Endothelial cell of umbilical vein (primary cell): ENCODE measurements at regions not wholly inside any gene's neighbourhood (a gene's known extent, or its start where the extent isn't known, plus 50 kb on each side); places are given as distances from the start of the nearest gene placed in this dataset.
"Not testable (repeated sequence)": the region's sequence is repeated elsewhere in the genome, so short reads cannot be mapped to it uniquely, and the experiment has no call there.

ENCODE experiments used
- BruUV-seq: library from RNA; stranded (reverse); fragments of 400-500 nt; replicated peaks from 2 replicates; lab custom pipeline; 2021; lab: Mats Ljungman, UMichigan
- CTCF ChIA-PET: fragments of 300-600, 350-600 bp; sonication (Branson Sonifier 250); formaldehyde crosslinking; loops from one replicate; lab custom pipeline; 2021; ENCODE audit warnings: antibody characterized with exemption, inconsistent platforms; lab: Charles Lee
- POLR2A ChIA-PET: fragments of 300-600, 350-600 bp; sonication (Branson Sonifier 250); formaldehyde crosslinking; loops from one replicate; lab custom pipeline; 2021; ENCODE audit warnings: antibody characterized with exemption, inconsistent platforms; lab: Charles Lee
- DNase-seq: peaks from one replicate; pipeline ENCODE4 v3.0.0-alpha.2; 2011; ENCODE audit warnings: low read depth, low spot score
- FAIRE-seq: peaks from 2 replicates; lab custom pipeline; 2011; peaks lifted over from hg19 to GRCh38; lab: Jason Lieb, UNC
- H2AFZ ChIP-seq: 2 replicates; pipeline ENCODE4 v1.6.0; 2012; ENCODE audit warnings: low read depth, low read length, control low read depth, inconsistent platforms
- H3K27ac ChIP-seq: 2 replicates; pipeline ENCODE4 v1.5.1; 2011; ENCODE audit warnings: low read depth, mild to moderate bottlenecking, control low read depth, low read length, moderate library complexity; ENCODE audit not compliant: insufficient read depth
- H3K27me3 ChIP-seq, 2 experiments: 2 replicates each; pipeline versions ENCODE4 v1.6.0 to v1.6.1; 2011; ENCODE audit warnings: low read length in 2 of 2, mixed read lengths in 1 of 2; ENCODE audit not compliant: control insufficient read depth in 2 of 2, insufficient read depth in 2 of 2
- H3K36me3 ChIP-seq, 2 experiments: 2 replicates in 1 of 2; 3 replicates in 1 of 2; pipeline ENCODE4 v1.5.1; 2011; ENCODE audit warnings: low read length in 2 of 2, mild to moderate bottlenecking in 1 of 2, moderate library complexity in 1 of 2; ENCODE audit not compliant: control insufficient read depth in 2 of 2, insufficient read depth in 2 of 2; ENCODE audit errors: extremely low read depth in 1 of 2
- H3K4me1 ChIP-seq: 3 replicates; pipeline ENCODE4 v1.5.1; 2011; ENCODE audit warnings: mild to moderate bottlenecking, low read length; ENCODE audit not compliant: control insufficient read depth, insufficient read depth; ENCODE audit errors: extremely low read depth
- H3K4me2 ChIP-seq: 2 replicates; pipeline ENCODE4 v1.6.1; 2011; ENCODE audit warnings: low read length, control low read depth, mixed read lengths; ENCODE audit not compliant: insufficient read depth
- H3K4me3 ChIP-seq, 3 experiments: fragments of 200-600 bp in 1 of 3; sonication (generic), shearing (Covaris generic) in 1 of 3; replicated peaks in 1 of 3; 2 replicates each; pipeline ENCODE4 v1.5.1; 2011 to 2016; ENCODE audit warnings: control low read depth in 3 of 3, low read length in 3 of 3, mild to moderate bottlenecking in 2 of 3, inconsistent platforms in 1 of 3, low read depth in 1 of 3, moderate library complexity in 1 of 3; ENCODE audit not compliant: insufficient read depth in 1 of 3
- H3K79me2 ChIP-seq: 2 replicates; pipeline ENCODE4 v1.6.0; 2012; ENCODE audit warnings: low read length, inconsistent platforms; ENCODE audit not compliant: control insufficient read depth, insufficient read depth
- H3K9ac ChIP-seq: replicated peaks from 2 replicates; pipeline ENCODE3; 2011; ENCODE audit warnings: low read length, control low read depth; ENCODE audit not compliant: insufficient read depth; ENCODE audit errors: extremely low read depth
- H3K9me1 ChIP-seq: replicated peaks from 3 replicates; pipeline ENCODE4 v1.6.0; 2011; ENCODE audit warnings: mild to moderate bottlenecking, low read length; ENCODE audit not compliant: control insufficient read depth, insufficient read depth; ENCODE audit errors: extremely low read depth
- H3K9me3 ChIP-seq: replicated peaks from 2 replicates; pipeline ENCODE4 v1.5.1; 2012; ENCODE audit warnings: low read length, inconsistent platforms; ENCODE audit not compliant: control insufficient read depth, insufficient read depth
- H4K20me1 ChIP-seq: replicated peaks from 2 replicates; pipeline ENCODE3; 2011; ENCODE audit warnings: mild to moderate bottlenecking, low read length; ENCODE audit not compliant: control insufficient read depth, insufficient read depth; ENCODE audit errors: extremely low read depth
- EZH2 ChIP-seq: IDR thresholded peaks from 2 replicates; pipeline ENCODE4 v1.6.1; 2012; ENCODE audit warnings: borderline replicate concordance, low read depth, mild to moderate bottlenecking, moderate library complexity, low read length, inconsistent platforms; ENCODE audit not compliant: severe bottlenecking
- FOS ChIP-seq: IDR thresholded peaks from 2 replicates; pipeline ENCODE4 v1.6.1; 2011; ENCODE audit warnings: mild to moderate bottlenecking, low read length, moderate library complexity, borderline replicate concordance; ENCODE audit not compliant: insufficient read depth
- JUN ChIP-seq: IDR thresholded peaks from 2 replicates; pipeline ENCODE4 v1.6.1; 2011; ENCODE audit warnings: borderline replicate concordance, low read depth; ENCODE audit not compliant: insufficient read length, insufficient read depth
- MYC ChIP-seq: IDR thresholded peaks from one replicate; pipeline ENCODE4 v1.6.1; 2011; ENCODE audit warnings: mild to moderate bottlenecking, low read depth, low read length
- POLR2A ChIP-seq: IDR thresholded peaks from 2 replicates; pipeline ENCODE4 v1.6.1; 2012; ENCODE audit warnings: low read depth, mild to moderate bottlenecking, control low read depth, low read length
- POLR2AphosphoS5 ChIP-seq: IDR thresholded peaks from 2 replicates; pipeline ENCODE4 v1.6.1; 2012; ENCODE audit warnings: low read depth, mild to moderate bottlenecking, control low read depth, low read length, moderate library complexity; ENCODE audit not compliant: insufficient read depth
- dilution Hi-C: fragments of 300-500 bp; cut with MboI; formaldehyde crosslinking; loops from one replicate; pipeline ENCODE4 v1.15.0; 2019; ENCODE audit warnings: low sequenced_read_pairs; ENCODE audit not compliant: extremely low pct_ligation_motif_present
- intact Hi-C: fragments of 100-400 bp; cut with micrococcal nuclease; formaldehyde crosslinking; loops from one replicate; pipeline ENCODE4 v1.10.0; 2022
- TF ChIP-seq, protein P1 (sequence below), 2 donors: IDR thresholded peaks; 1 replicate in 1 of 2; 2 replicates in 1 of 2; pipeline ENCODE4 v1.5.1; 2011; ENCODE audit warnings: low read length in 2 of 2, mild to moderate bottlenecking in 2 of 2, moderate library complexity in 2 of 2, control low read depth in 1 of 2, inconsistent platforms in 1 of 2, low read depth in 1 of 2; ENCODE audit not compliant: insufficient read depth in 1 of 2; ENCODE audit errors: extremely low read depth in 1 of 2

- FAIRE-seq, result no peak
- dilution Hi-C loops, result no loop called here
- H3K36me3 ChIP-seq, result no peaks in the 10 kb centered on the region
Measured at GRCh38 chr9:86572904-86573303, 218.7 kb upstream of the TUT7 start.

DNA sequence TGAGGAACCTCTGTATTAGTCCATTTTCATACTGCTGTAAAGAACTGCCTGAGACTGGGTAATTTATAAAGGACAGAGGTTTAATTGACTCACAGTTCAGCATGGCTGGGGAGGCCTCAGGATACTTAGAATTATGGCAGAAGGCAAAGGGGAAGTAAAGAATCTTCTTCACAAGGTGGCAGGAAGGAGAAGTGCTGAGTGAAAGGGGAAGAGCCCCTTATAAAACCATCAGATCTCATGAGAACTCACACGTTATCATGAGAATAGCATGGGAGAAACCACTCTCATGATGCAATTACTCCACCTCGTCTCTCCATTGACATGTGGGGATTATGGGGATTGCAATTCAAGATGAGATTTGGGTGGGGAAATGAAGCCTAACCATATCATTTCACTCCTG lies 211.4 kb upstream of the TUT7 start:
- H4K20me1 ChIP-seq, DNase-seq, POLR2A ChIA-PET, H2AFZ ChIP-seq, H3K27me3 ChIP-seq, H3K4me2 ChIP-seq, BruUV-seq, intact Hi-C loops, FAIRE-seq, CTCF ChIA-PET, H3K9ac ChIP-seq, H3K36me3 ChIP-seq, H3K4me3 ChIP-seq, H3K27ac ChIP-seq, H3K9me1 ChIP-seq, dilution Hi-C loops, H3K9me3 ChIP-seq, H3K4me1 ChIP-seq, H3K79me2 ChIP-seq: not testable (repeated sequence)

More at GRCh38 chr9:86572904-86573303, 218.7 kb upstream of the TUT7 start:
- H2AFZ ChIP-seq, result no peak overlapping the region
- ChIA-PET POLR2A (no interaction called here), CTCF (no interaction called here)
- no TSS peak for BruUV-seq
- no peaks in the 10 kb centered on the region for H3K9me1 ChIP-seq
- TF ChIP-seq, protein P1, sequence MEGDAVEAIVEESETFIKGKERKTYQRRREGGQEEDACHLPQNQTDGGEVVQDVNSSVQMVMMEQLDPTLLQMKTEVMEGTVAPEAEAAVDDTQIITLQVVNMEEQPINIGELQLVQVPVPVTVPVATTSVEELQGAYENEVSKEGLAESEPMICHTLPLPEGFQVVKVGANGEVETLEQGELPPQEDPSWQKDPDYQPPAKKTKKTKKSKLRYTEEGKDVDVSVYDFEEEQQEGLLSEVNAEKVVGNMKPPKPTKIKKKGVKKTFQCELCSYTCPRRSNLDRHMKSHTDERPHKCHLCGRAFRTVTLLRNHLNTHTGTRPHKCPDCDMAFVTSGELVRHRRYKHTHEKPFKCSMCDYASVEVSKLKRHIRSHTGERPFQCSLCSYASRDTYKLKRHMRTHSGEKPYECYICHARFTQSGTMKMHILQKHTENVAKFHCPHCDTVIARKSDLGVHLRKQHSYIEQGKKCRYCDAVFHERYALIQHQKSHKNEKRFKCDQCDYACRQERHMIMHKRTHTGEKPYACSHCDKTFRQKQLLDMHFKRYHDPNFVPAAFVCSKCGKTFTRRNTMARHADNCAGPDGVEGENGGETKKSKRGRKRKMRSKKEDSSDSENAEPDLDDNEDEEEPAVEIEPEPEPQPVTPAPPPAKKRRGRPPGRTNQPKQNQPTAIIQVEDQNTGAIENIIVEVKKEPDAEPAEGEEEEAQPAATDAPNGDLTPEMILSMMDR (IDR thresholded peaks at IDR 0.05; ENCODE audit: extremely low read depth in 1 of 2, insufficient read depth in 1 of 2, low read depth in 1 of 2, low read length in 2 of 2), result no peak
- TF ChIP-seq EZH2, result no peak
- TF ChIP-seq POLR2AphosphoS5, result no peak
- TF ChIP-seq POLR2A, result no peak
- no peak for TF ChIP-seq FOS
- no peak for TF ChIP-seq MYC
- TF ChIP-seq JUN, result no peak
- H4K20me1 ChIP-seq, result no peaks in the 10 kb centered on the region
- H3K4me1 ChIP-seq, result no peaks in the 10 kb centered on the region
- H3K79me2 ChIP-seq, result no peaks in the 10 kb centered on the region
- H3K27me3 ChIP-seq, result no peaks in the 10 kb centered on the region
- H3K27ac ChIP-seq, result no peak overlapping the region
- no peak overlapping the region for H3K4me3 ChIP-seq
- H3K9ac ChIP-seq, result no peak overlapping the region
- intact Hi-C loops, result no loop called here
- no peak for DNase-seq
- no peaks in the 10 kb centered on the region for H3K9me3 ChIP-seq
- H3K4me2 ChIP-seq, result no peak overlapping the region
